ENCODE measurements at regions not wholly inside any gene's neighbourhood (a gene's known extent, or its start where the extent isn't known, plus 50 kb on each side); places are given as distances from the start of the nearest gene placed in this dataset.

- no peak for DNase-seq
These were observed 444.1 kb downstream of the BCOR start for GRCh38 chrX:39653691-39654090.

GRCh38 chrX:39654183-39654925 is 443.4 kb downstream of the BCOR start:
- no peak for DNase-seq

GRCh38 chrX:39654952-39655351 is 442.8 kb downstream of the BCOR start:
- no peak for DNase-seq

GRCh38 chrX:39661116-39661907 is 436.4 kb downstream of the BCOR start:
- no peak for DNase-seq

- DNase-seq = no peak
These were observed 431.8 kb downstream of the BCOR start for GRCh38 chrX:39665830-39666518.

DNA sequence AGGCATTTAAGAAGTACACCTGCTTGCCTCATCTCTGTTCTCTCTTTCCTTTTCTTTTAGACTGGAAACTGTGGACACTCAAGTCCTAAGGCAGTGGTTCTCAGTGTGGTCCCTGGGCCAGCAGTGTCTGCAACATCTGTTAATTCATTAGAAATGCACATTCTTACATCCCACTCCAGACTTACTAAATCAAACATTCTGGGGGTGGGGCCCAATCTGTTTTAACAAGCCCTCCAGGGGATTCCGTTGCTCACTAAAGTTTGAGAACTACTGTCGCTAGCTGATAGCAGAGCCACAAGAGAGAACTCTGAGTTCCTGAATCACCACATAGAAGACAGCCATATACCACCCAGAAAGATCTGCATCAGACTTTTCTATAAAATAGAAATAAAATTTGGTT is 430.6 kb downstream of the BCOR start:
- no peak for DNase-seq

- no peak for DNase-seq
These were observed 429.8 kb downstream of the BCOR start for GRCh38 chrX:39667736-39668482.

GRCh38 chrX:39669668-39670067 is 428.1 kb downstream of the BCOR start:
- no peak for DNase-seq

- DNase-seq = no peak
These were observed 427.5 kb downstream of the BCOR start for GRCh38 chrX:39670281-39670680.

DNA sequence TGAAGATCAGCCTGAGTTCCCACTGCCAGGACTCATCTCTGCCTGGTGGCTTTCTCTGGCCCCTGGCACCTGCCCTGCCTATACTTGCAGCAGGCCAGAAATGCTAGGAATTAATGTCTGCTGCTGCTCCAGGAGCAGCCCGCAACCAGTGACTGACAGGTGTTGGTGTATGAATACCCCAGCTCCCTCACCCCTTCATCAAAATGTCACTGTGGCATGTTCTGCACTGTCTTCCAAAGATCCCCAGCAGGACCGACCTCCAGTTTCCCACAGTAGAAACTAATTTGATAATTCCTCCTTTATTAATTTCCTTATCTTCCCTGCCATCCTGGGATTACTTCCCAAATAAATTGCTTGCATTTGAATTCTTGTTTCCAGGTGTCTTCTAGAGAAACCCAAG is 425.4 kb downstream of the BCOR start:
- DNase-seq = no peak

- no peak for DNase-seq
These were observed 423.1 kb downstream of the BCOR start for GRCh38 chrX:39674490-39675161.

DNA sequence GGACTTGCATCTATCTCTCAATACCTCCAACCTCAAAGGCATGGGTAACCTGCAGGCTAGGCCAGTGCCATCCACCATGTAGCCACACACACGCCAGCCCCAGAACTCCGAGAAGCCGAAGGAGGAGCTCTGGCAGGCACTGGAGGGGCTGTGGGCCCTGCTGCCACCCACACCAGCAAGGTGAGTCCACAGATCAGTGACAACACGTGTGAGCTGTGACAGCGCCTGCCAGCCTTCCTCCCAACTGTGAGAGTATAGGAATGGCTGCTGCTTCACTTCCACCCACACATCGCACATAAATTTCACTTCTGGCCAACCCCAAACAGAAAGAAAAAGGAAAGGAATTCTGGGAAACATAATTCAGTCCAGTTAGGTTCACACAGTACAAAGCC is 422.6 kb downstream of the BCOR start:
- no peak for DNase-seq

DNA sequence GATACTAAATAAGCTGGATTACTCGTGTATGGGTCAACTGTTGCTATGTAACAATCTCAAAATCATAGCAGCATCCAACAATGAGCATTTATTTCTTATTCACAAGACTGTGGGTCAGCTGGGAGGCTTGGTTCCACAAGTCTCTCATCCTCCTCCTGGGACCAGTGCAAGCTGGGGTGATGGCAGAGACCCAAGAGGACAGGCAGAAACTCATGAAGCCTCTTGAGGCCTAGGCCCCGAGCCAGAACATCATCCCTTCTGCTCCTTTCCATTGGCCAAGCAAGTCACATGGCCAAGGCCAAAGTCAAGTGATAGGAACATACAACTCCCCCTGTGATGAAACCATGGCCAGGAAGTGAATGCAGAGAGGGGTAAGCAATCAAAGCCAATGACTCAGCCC is 422.1 kb downstream of the BCOR start:
- DNase-seq = no peak

DNA sequence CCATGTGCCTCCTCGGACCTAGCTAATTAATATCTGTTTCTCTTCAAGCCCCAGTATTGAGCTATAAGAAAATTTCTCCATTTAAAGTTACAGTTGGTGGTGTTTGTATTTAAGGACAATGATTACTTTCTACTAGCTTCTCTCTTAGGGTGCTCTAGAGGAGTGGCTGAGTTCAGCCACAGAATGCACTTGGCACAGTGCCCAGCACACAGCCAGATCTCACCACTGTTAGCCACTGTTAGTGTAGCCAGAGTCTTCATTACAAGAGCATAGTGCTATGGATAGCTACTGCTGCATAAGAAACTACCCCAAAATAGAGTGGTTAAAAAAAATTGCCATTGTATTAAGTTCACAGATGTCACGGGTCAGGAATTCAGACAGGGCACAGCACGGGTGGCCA is 421.3 kb downstream of the BCOR start:
- DNase-seq = no peak

GRCh38 chrX:39677585-39677977 is 420.2 kb downstream of the BCOR start:
- no peak for DNase-seq

DNA sequence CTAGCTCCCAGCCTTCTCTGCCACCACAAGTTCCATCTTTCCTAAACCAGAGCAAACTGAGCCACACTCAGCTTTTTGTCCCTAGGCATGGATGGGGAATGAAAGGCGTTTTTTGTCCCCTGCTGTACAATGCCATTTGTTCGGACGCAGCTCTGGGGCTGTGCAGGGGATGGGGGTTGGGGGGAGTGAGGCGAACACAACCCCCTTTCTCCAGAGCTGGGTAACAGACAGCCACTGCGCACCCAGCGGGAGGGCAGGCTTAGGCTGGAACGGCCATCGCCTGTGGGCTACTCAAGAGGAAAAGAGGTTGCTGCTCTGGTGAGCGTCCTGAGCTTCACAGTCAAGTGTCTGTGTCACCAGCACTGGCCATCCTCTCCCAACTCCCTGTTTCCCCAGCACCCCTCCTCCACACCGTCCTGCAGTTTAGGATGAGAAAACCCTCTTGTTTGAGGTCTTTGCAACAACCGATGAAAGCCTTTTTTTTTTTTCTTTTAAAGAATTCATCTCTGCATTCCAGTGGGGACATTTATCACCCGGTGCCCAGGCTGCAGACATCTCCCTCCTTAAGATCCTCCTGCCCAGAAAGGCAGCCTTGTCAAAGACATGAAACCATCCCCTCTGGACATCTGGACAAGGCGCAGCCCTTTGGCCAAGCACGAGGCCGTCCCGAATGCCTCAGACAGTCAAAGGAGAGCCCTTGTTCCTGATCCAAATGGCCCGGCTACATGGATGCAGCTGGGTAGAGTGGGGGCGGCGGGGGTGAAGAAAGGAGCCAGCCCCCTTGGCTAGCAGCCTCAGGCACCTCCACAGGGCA is 419.6 kb downstream of the BCOR start:
- DNase-seq = no peak

GRCh38 chrX:39678914-39679313 is 418.8 kb downstream of the BCOR start:
- DNase-seq = no peak

- no peak for DNase-seq
These were observed 418.1 kb downstream of the BCOR start for GRCh38 chrX:39679497-39680157.

DNA sequence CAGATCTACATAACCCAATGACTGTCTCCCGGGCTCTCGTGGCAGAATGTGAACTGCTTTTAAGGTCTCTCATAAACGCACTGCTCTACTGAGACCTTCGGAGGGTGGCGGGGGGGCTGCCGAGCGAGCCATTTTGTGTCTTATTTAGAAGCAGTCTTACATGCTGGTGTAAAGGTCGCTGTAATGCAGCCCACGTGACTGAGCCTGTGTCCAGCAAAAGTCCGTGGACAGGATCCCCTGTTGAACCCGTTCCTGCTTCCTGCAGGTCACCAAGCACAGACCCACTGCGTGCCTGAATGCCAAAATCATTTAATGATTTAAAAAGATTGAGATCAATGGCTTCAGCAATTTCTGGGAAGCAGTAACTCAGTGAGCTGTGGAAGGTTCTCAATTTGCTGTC is 415.9 kb downstream of the BCOR start:
- no peak for DNase-seq

- no peak for DNase-seq
These were observed 415.0 kb downstream of the BCOR start for GRCh38 chrX:39682778-39683177.

DNA sequence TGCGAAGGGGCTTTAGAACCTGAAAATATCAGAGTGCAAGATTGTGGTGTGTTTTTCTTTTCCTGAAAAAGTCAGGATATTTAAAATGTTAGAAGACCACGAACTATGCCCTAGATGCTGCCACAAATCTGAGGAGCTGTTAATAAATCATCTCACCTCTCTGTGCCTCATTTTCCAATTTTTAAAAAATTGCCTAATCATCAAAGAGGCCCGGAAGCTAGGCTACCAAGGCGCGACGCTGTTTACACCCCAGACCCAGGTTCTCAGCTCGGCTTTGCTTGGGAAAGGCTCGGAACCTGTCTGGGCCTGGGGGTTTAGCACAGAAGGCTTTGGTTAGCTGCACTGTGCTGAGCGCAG is 409.6 kb downstream of the BCOR start:
- DNase-seq = no peak
